Smooth muscle cell (in vitro differentiated cells): ENCODE measurements at regions not wholly inside any gene's neighbourhood (a gene's known extent, or its start where the extent isn't known, plus 50 kb on each side); places are given as distances from the start of the nearest gene placed in this dataset.
A peak's percentile ranks its signal among the peaks of the same experiment; 100 is the strongest.

Source experiments
- DNase-seq: peaks from one replicate; lab custom pipeline; 2025; ENCODE audit not compliant: unreplicated experiment; lab: John Stamatoyannopoulos, UW
- H2AFZ ChIP-seq: fragments of 200-600 bp; sonication (generic); 2 replicates; pipeline ENCODE4 v1.6.0; 2016; ENCODE audit warnings: antibody characterized with exemption, low read depth, mild to moderate bottlenecking
- H3F3A ChIP-seq: fragments of 200-600 bp; sonication (generic); 2 replicates; pipeline ENCODE4 v1.6.0; 2017; ENCODE audit warnings: antibody characterized with exemption, low read depth
- H3K27ac ChIP-seq: fragments of 200-600 bp; sonication (generic); 2 replicates; pipeline ENCODE4 v1.5.1; 2016; ENCODE audit warnings: low read depth, mild to moderate bottlenecking
- H3K27me3 ChIP-seq: fragments of 200-600 bp; sonication (generic); 2 replicates; pipeline ENCODE4 v1.6.1; 2016; ENCODE audit warnings: low read depth, mild to moderate bottlenecking
- H3K36me3 ChIP-seq: fragments of 200-600 bp; sonication (generic); 2 replicates; pipeline ENCODE4 v1.5.1; 2016; ENCODE audit warnings: low read depth
- H3K4me1 ChIP-seq: fragments of 200-600 bp; sonication (generic); 2 replicates; pipeline ENCODE4 v1.5.1; 2016; ENCODE audit warnings: low read depth
- H3K4me2 ChIP-seq: fragments of 200-600 bp; sonication (generic); 2 replicates; pipeline ENCODE4 v1.6.0; 2016; ENCODE audit warnings: mild to moderate bottlenecking
- H3K4me3 ChIP-seq: fragments of 200-600 bp; sonication (generic); 2 replicates; pipeline ENCODE4 v1.5.1; 2016; ENCODE audit warnings: mild to moderate bottlenecking
- H3K79me2 ChIP-seq: fragments of 200-600 bp; sonication (generic); 2 replicates; pipeline ENCODE4 v1.6.0; 2016; ENCODE audit warnings: low read depth, mild to moderate bottlenecking
- H3K9ac ChIP-seq: fragments of 200-600 bp; sonication (generic); 2 replicates; pipeline ENCODE4 v1.6.0; 2016; ENCODE audit warnings: low read depth
- H3K9me3 ChIP-seq: fragments of 200-600 bp; sonication (generic); replicated peaks from 2 replicates; pipeline ENCODE4 v1.5.1; 2016; ENCODE audit warnings: low read depth
- H4K20me1 ChIP-seq: fragments of 200-600 bp; sonication (generic); 2 replicates; pipeline ENCODE4 v1.6.0; 2016; ENCODE audit warnings: low read depth
- CTCF ChIP-seq: fragments of 200-600 bp; sonication (generic); IDR thresholded peaks from 2 replicates; pipeline ENCODE4 v1.5.1; 2017; ENCODE audit warnings: borderline replicate concordance, mild to moderate bottlenecking, antibody characterized with exemption; ENCODE audit not compliant: insufficient read depth, poor library complexity, severe bottlenecking
- WGBS: methylation state at CpG from one replicate; pipeline ENCODE4 v1.1.7; 2016; ENCODE audit warnings: low lambda C conversion rate; 5-methylcytosine and 5-hydroxymethylcytosine counted together

DNA sequence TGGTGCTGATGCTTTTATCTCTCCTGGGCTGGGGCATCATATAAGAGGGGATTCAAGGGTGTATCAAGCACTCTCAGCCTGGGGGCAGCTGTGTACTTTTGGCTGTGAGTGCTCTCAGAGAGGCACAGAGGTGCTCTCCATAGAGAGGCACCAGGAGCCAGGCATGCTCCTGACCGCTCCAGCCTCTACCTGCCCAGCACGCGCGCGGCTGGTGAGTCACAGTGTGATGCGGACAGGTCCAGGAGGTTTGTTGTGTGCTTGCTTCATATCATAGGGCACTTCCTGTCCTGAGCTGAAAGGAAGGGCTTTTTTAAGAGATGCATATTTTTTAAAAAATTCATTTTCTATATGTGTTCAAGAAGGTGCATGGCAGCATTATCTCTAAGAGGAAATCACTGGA, 93.6 kb upstream of the BCAR3 start:
- Histone ChIP-seq H3K27me3 (no peaks in the 10 kb centered on the region), H3K9ac (no peak overlapping the region), H2AFZ (no peak overlapping the region), H3K36me3 (no peaks in the 10 kb centered on the region), H3K4me3 (no peak overlapping the region), H3K4me1 (peaks cover 9% of the 10 kb centered on the region), H3K9me3 (no peaks in the 10 kb centered on the region), H3K27ac (peak overlapping the region; percentile 25), H4K20me1 (no peaks in the 10 kb centered on the region), H3F3A (no peaks in the 10 kb centered on the region), H3K4me2 (peak overlapping the region; percentile 61), H3K79me2 (no peaks in the 10 kb centered on the region)
- 80% methylated on average over 6 of the region's 6 CpGs for WGBS
- no peak for TF ChIP-seq CTCF
- no peak for DNase-seq

GRCh38 chr1:93774707-93775106, 93.1 kb upstream of the BCAR3 start:
- H4K20me1 ChIP-seq = no peaks in the 10 kb centered on the region
- H3K4me3 ChIP-seq = no peak overlapping the region
- no peaks in the 10 kb centered on the region for H3K27me3 ChIP-seq
- H3K79me2 ChIP-seq = no peaks in the 10 kb centered on the region
- peak overlapping the region; percentile 25 for H3K27ac ChIP-seq
- no peaks in the 10 kb centered on the region for H3K9me3 ChIP-seq
- no peaks in the 10 kb centered on the region for H3F3A ChIP-seq
- peaks cover 9% of the 10 kb centered on the region for H3K4me1 ChIP-seq
- H3K9ac ChIP-seq = no peak overlapping the region
- no peak overlapping the region for H2AFZ ChIP-seq
- no peak for DNase-seq
- H3K36me3 ChIP-seq = no peaks in the 10 kb centered on the region
- TF ChIP-seq CTCF = no peak
- peak overlapping the region; percentile 61 for H3K4me2 ChIP-seq

- DNase-seq = no peak
- no peaks in the 10 kb centered on the region for H3K79me2 ChIP-seq
- H3K9ac ChIP-seq = no peak overlapping the region
- H3K36me3 ChIP-seq = no peaks in the 10 kb centered on the region
- 73% methylated on average over 2 of the region's 2 CpGs for WGBS
- no peak for TF ChIP-seq CTCF
- H3K27me3 ChIP-seq = no peaks in the 10 kb centered on the region
- H2AFZ ChIP-seq = no peak overlapping the region
- H3F3A ChIP-seq = no peaks in the 10 kb centered on the region
- H3K4me3 ChIP-seq = no peak overlapping the region
- peaks cover 23% of the 10 kb centered on the region for H3K4me1 ChIP-seq
- no peak overlapping the region for H3K4me2 ChIP-seq
- H3K9me3 ChIP-seq = no peaks in the 10 kb centered on the region
- H4K20me1 ChIP-seq = no peaks in the 10 kb centered on the region
- no peak overlapping the region for H3K27ac ChIP-seq
Measured at GRCh38 chr1:93773049-93773838, 91.6 kb upstream of the BCAR3 start.

DNA sequence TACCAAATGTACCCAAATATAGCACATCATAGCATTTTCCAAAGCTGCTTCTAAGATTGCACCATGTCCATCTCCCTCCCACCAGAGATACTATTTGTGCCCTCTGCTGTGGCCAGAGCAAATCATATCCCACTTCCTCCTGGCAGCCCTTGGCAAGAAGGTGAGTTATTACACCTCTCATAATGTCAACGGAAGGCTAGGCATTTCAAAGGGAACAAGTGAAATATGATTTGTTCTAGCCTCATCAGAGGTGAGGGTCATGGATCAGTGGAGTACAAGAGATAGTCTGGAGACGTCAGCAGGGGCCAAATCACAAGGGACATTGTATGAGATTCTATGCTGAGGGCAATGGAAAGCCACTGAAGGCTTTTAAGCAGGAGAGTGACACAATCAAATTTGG, 90.2 kb upstream of the BCAR3 start:
- Histone ChIP-seq H3K9me3 (no peaks in the 10 kb centered on the region), H3K9ac (no peak overlapping the region), H3K4me2 (no peak overlapping the region), H3K79me2 (no peaks in the 10 kb centered on the region), H3K4me1 (peaks cover 26% of the 10 kb centered on the region), H3F3A (peaks cover 7% of the 10 kb centered on the region), H3K27me3 (no peaks in the 10 kb centered on the region), H4K20me1 (no peaks in the 10 kb centered on the region), H3K4me3 (no peak overlapping the region), H2AFZ (no peak overlapping the region), H3K36me3 (no peaks in the 10 kb centered on the region), H3K27ac (no peak overlapping the region)
- TF ChIP-seq CTCF = no peak
- 95% methylated on average over 2 of the region's 2 CpGs for WGBS
- DNase-seq = no peak
